ENCODE measurements at regions not wholly inside any gene's neighbourhood (a gene's known extent, or its start where the extent isn't known, plus 50 kb on each side); places are given as distances from the start of the nearest gene placed in this dataset.

- CTCF ChIA-PET = no interaction called here
Measured at GRCh38 chr20:11375335-11375734, 542.4 kb upstream of the BTBD3 start.

GRCh38 chr20:11375966-11376365 is 541.7 kb upstream of the BTBD3 start:
- H2AFZ ChIP-seq (ENCODE audit: low read depth) = no peak overlapping the region
- DNase-seq = no peak
- ChIA-PET CTCF (no interaction called here), POLR2A (no interaction called here)
- no peaks in the 10 kb centered on the region; a peak in 1 of 4 replicates for H3K4me1 ChIP-seq (ENCODE audit: control insufficient read depth in 1 of 2, insufficient read depth in 2 of 2, low read depth in 1 of 2, low read length in 1 of 2)
- H3K9ac ChIP-seq = no peak overlapping the region
- TF ChIP-seq TEAD4 (IDR thresholded peaks at IDR 0.05; ENCODE audit: borderline replicate concordance, insufficient read depth) (no peak), USF2 (IDR thresholded peaks at IDR 0.05; ENCODE audit: borderline replicate concordance, low read depth, low read length) (no peak), REST (IDR thresholded peaks at IDR 0.05; ENCODE audit: low read depth, low read length) (no peak), RXRA (IDR thresholded peaks at IDR 0.05; ENCODE audit: borderline replicate concordance, low read depth) (no peak), ELF1 (IDR thresholded peaks at IDR 0.05) (no peak), JUND (IDR thresholded peaks at IDR 0.05) (no peak), ZBTB33 (IDR thresholded peaks at IDR 0.05; ENCODE audit: borderline replicate concordance, low read depth) (no peak)
- H3K36me3 ChIP-seq (replicated peaks in 1 of 2; ENCODE audit: control insufficient read depth in 1 of 2, insufficient read depth in 2 of 2, low read length in 1 of 2) = no peaks in the 10 kb centered on the region
- no peak overlapping the region for H3K4me3 ChIP-seq (ENCODE audit: low read depth in 2 of 2, low read length in 1 of 2)
- H3K79me2 ChIP-seq (ENCODE audit: insufficient read depth) = no peaks in the 10 kb centered on the region
- no peaks in the 10 kb centered on the region for H3F3A ChIP-seq (replicated peaks; ENCODE audit: insufficient read depth)
- WGBS (ENCODE audit: low lambda C conversion rate) = 64% methylated on average over 2 of the region's 2 CpGs
- no peaks in the 10 kb centered on the region for H3K27me3 ChIP-seq (ENCODE audit: insufficient read depth)
- no peaks in the 10 kb centered on the region for H3K9me2 ChIP-seq
- H4K20me1 ChIP-seq (ENCODE audit: insufficient read depth) = no peaks in the 10 kb centered on the region
- H3K4me2 ChIP-seq = no peak overlapping the region
- no peaks in the 10 kb centered on the region for H3K9me3 ChIP-seq
- no peak overlapping the region for H3K27ac ChIP-seq (ENCODE audit: low read depth in 2 of 2, low read length in 1 of 2)

More at GRCh38 chr20:11375335-11375734, 542.4 kb upstream of the BTBD3 start:
- H3K27me3 ChIP-seq (ENCODE audit: insufficient read depth) = no peaks in the 10 kb centered on the region
- no peak overlapping the region for H3K9ac ChIP-seq
- H3K4me2 ChIP-seq = no peak overlapping the region
- no peak for TF ChIP-seq ZBTB33 (IDR thresholded peaks at IDR 0.05; ENCODE audit: borderline replicate concordance, low read depth)
- TF ChIP-seq TAF1 (IDR thresholded peaks at IDR 0.05; ENCODE audit: borderline replicate concordance, low read depth, low read length) = no peak
- TF ChIP-seq RCOR1 (IDR thresholded peaks at IDR 0.05; ENCODE audit: low read length) = no peak
- no peak for TF ChIP-seq IRF3 (IDR thresholded peaks at IDR 0.05; ENCODE audit: low read depth, low read length)
- TF ChIP-seq GATA2 (CRISPR knock-in tag; IDR thresholded peaks at IDR 0.05) = no peak
- POLR2A ChIA-PET = no interaction called here
- no peaks in the 10 kb centered on the region for H3K9me3 ChIP-seq
- no peaks in the 10 kb centered on the region; a peak in 1 of 4 replicates for H3K4me1 ChIP-seq (ENCODE audit: control insufficient read depth in 1 of 2, insufficient read depth in 2 of 2, low read depth in 1 of 2, low read length in 1 of 2)
- no peak overlapping the region for H2AFZ ChIP-seq (ENCODE audit: low read depth)
- no peak overlapping the region for H3K4me3 ChIP-seq (ENCODE audit: low read depth in 2 of 2, low read length in 1 of 2)
- DNase-seq = no peak
- no peaks in the 10 kb centered on the region for H3F3A ChIP-seq (replicated peaks; ENCODE audit: insufficient read depth)
- H3K27ac ChIP-seq (ENCODE audit: low read depth in 2 of 2, low read length in 1 of 2) = no peak overlapping the region
- WGBS (ENCODE audit: low lambda C conversion rate) = 57% methylated on average over 4 of the region's 4 CpGs
- no peaks in the 10 kb centered on the region for H3K9me2 ChIP-seq
- H3K79me2 ChIP-seq (ENCODE audit: insufficient read depth) = no peaks in the 10 kb centered on the region
- no peaks in the 10 kb centered on the region for H4K20me1 ChIP-seq (ENCODE audit: insufficient read depth)
- H3K36me3 ChIP-seq (replicated peaks in 1 of 2; ENCODE audit: control insufficient read depth in 1 of 2, insufficient read depth in 2 of 2, low read length in 1 of 2) = no peaks in the 10 kb centered on the region
